ENCODE measurements at regions not wholly inside any gene's neighbourhood (a gene's known extent, or its start where the extent isn't known, plus 50 kb on each side); places are given as distances from the start of the nearest gene placed in this dataset.
A peak's percentile ranks its signal among the peaks of the same experiment; 100 is the strongest.

GRCh38 chr4:12500409-12500808, 983.7 kb downstream of the RAB28 start:
- TF ChIP-seq, protein P1, sequence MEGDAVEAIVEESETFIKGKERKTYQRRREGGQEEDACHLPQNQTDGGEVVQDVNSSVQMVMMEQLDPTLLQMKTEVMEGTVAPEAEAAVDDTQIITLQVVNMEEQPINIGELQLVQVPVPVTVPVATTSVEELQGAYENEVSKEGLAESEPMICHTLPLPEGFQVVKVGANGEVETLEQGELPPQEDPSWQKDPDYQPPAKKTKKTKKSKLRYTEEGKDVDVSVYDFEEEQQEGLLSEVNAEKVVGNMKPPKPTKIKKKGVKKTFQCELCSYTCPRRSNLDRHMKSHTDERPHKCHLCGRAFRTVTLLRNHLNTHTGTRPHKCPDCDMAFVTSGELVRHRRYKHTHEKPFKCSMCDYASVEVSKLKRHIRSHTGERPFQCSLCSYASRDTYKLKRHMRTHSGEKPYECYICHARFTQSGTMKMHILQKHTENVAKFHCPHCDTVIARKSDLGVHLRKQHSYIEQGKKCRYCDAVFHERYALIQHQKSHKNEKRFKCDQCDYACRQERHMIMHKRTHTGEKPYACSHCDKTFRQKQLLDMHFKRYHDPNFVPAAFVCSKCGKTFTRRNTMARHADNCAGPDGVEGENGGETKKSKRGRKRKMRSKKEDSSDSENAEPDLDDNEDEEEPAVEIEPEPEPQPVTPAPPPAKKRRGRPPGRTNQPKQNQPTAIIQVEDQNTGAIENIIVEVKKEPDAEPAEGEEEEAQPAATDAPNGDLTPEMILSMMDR (IDR thresholded peaks at IDR 0.05), result no peak
- TF ChIP-seq POLR2A (IDR thresholded peaks at IDR 0.05), result no peak
- Histone ChIP-seq H3K27me3 (no peaks in the 10 kb centered on the region), H3K36me3 (no peaks in the 10 kb centered on the region), H3K27ac (peak overlapping the region in 4 of 12 donors; percentile 2 to 43 (median 24)), H3K4me1 (peaks cover 0 to 4% (median 0%) of the 10 kb centered on the region in 12 donors), H3K9me3 (no peaks in the 10 kb centered on the region), H3K4me3 (no peak overlapping the region)
- ATAC-seq, result peak in 2 of 4 donors; percentile 56 to 57
- no peak for DNase-seq
- intact Hi-C loops (cut with DNase I), result no loop called here

- intact Hi-C loops (cut with DNase I), result loop anchor here in 1 of 10 donors (10.0 kb wide), 1 partner anchor 135 kb away; no protein-coding TSS in a partner anchor
- H3K27ac ChIP-seq, result peak overlapping the region in 1 of 12 donors; percentile 43
- WGBS, 4 donors, result 35 to 45% (median 41%) methylated on average over 2 of the region's 2 CpGs
Observed at GRCh38 chr4:12499693-12500092, 984.4 kb downstream of the RAB28 start.

GRCh38 chr4:12495211-12495610, 988.9 kb downstream of the RAB28 start:
- H3K9me3 ChIP-seq, result peaks cover 0 to 5% (median 0%) of the 10 kb centered on the region in 12 donors
- TF ChIP-seq, protein P1 (IDR thresholded peaks at IDR 0.05), result no peak
- no peak for TF ChIP-seq POLR2A (IDR thresholded peaks at IDR 0.05)
- no peak for ATAC-seq
- no peak for DNase-seq
- no peak overlapping the region for H3K4me3 ChIP-seq
- no peak overlapping the region for H3K27ac ChIP-seq
- no peaks in the 10 kb centered on the region for H3K27me3 ChIP-seq
- H3K4me1 ChIP-seq, result peaks cover 0 to 3% (median 0%) of the 10 kb centered on the region in 12 donors
- no peaks in the 10 kb centered on the region for H3K36me3 ChIP-seq
- intact Hi-C loops (cut with DNase I), result loop anchor here in 1 of 10 donors (10.0 kb wide), 1 partner anchor 140 kb away; no protein-coding TSS in a partner anchor

More at GRCh38 chr4:12499693-12500092, 984.4 kb downstream of the RAB28 start:
- Histone ChIP-seq H3K36me3 (no peaks in the 10 kb centered on the region), H3K27me3 (no peaks in the 10 kb centered on the region), H3K4me3 (no peak overlapping the region), H3K9me3 (no peaks in the 10 kb centered on the region), H3K4me1 (peaks cover 0 to 4% (median 0%) of the 10 kb centered on the region in 12 donors)
- DNase-seq (no peak), ATAC-seq (no peak)
- TF ChIP-seq, protein P1 (IDR thresholded peaks at IDR 0.05), result no peak
- no peak for TF ChIP-seq POLR2A (IDR thresholded peaks at IDR 0.05)

DNA sequence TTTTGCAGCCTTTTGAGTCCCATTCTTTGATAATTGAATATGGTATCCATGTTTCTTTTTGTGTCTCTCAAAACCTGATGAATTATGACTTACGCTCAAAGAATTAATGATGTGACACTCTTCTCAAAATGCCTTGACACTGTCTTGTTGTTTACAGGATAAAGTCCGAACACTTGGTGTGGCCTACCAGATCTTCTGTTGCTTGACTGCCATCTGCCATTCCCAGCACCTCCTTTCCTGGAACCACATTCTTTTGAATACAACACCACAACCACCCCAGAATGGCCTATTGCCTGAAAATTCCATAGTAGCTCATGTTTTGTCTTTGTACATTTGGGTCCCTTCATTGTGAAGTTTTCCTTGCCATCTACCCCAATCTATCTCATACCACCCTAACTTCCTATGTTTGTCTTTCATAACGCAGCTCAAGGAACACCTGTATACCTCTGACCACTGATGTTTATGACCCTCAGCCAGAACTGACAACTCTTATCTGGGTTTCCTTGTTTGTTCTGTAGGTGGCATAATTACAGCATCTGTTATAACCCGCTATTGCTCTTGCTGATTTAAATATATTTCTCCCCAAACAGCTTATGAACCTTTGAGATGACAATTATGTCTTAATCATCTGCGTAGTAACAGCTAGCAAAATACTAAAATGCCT, 991.3 kb downstream of the RAB28 start:
- H3K27me3 ChIP-seq, result no peaks in the 10 kb centered on the region
- no peaks in the 10 kb centered on the region for H3K36me3 ChIP-seq
- intact Hi-C loops (cut with DNase I), result loop anchor here in 1 of 10 donors (10.0 kb wide), 1 partner anchor 142 kb away; no protein-coding TSS in a partner anchor
- DNase-seq, result no peak
- WGBS, 4 donors, result 85 to 90% (median 87%) methylated on average over 5 of the region's 5 CpGs
- H3K9me3 ChIP-seq, result peaks cover 0 to 10% (median 0%) of the 10 kb centered on the region in 12 donors
- no peak overlapping the region for H3K27ac ChIP-seq
- H3K4me3 ChIP-seq, result no peak overlapping the region
- no peak for TF ChIP-seq POLR2A (IDR thresholded peaks at IDR 0.05)
- TF ChIP-seq, protein P1 (IDR thresholded peaks at IDR 0.05), result no peak
- ATAC-seq, result no peak
- peaks cover 0 to 8% (median 0%) of the 10 kb centered on the region in 12 donors for H3K4me1 ChIP-seq

Data from heart left ventricle (tissue), 16 donors.